Type B pancreatic cell (in vitro differentiated cells): ENCODE measurements at regions not wholly inside any gene's neighbourhood (a gene's known extent, or its start where the extent isn't known, plus 50 kb on each side); places are given as distances from the start of the nearest gene placed in this dataset.

Experiments
- DNase-seq: peaks from one replicate; pipeline ENCODE4 v3.0.0; 2021; ENCODE audit warnings: mixed read lengths; ENCODE audit not compliant: unreplicated experiment; ENCODE audit errors: extremely low spot score
- H3K27ac Mint-ChIP-seq: 2 replicates; pipeline ENCODE4 v1.8.0; 2021; ENCODE audit warnings: mild to moderate bottlenecking, mixed read lengths
- H3K27me3 Mint-ChIP-seq: 2 replicates; pipeline ENCODE4 v1.8.0; 2021; ENCODE audit warnings: mixed read lengths
- H3K36me3 Mint-ChIP-seq: 2 replicates; pipeline ENCODE4 v1.8.0; 2021; ENCODE audit warnings: mixed read lengths
- H3K4me1 Mint-ChIP-seq: one replicate; pipeline ENCODE4 v1.8.0; 2021; ENCODE audit warnings: mixed read lengths; ENCODE audit not compliant: unreplicated experiment
- H3K4me3 Mint-ChIP-seq: 2 replicates; pipeline ENCODE4 v1.8.0; 2021; ENCODE audit warnings: mild to moderate bottlenecking, mixed read lengths
- H3K9me3 Mint-ChIP-seq: 2 replicates; pipeline ENCODE4 v1.8.0; 2021; ENCODE audit warnings: mixed read lengths
- CTCF ChIP-seq: fragments of 200-600 bp; sonication (generic); conservative IDR thresholded peaks from 2 replicates; pipeline ENCODE4 v1.5.0; 2021; ENCODE audit warnings: antibody characterized with exemption, mild to moderate bottlenecking

- no peaks in the 10 kb centered on the region for H3K9me3 Mint-ChIP-seq
- TF ChIP-seq CTCF = no peak
- H3K27ac Mint-ChIP-seq = no peak overlapping the region
- peaks cover 23% of the 10 kb centered on the region for H3K27me3 Mint-ChIP-seq
- DNase-seq = no peak
- no peaks in the 10 kb centered on the region for H3K36me3 Mint-ChIP-seq
- no peak overlapping the region for H3K4me3 Mint-ChIP-seq
- H3K4me1 Mint-ChIP-seq = peaks cover 31% of the 10 kb centered on the region
Measured at GRCh38 chr20:47872341-47872740, 87.1 kb upstream of the SULF2 start.

GRCh38 chr20:47870475-47870874 lies 85.2 kb upstream of the SULF2 start:
- no peaks in the 10 kb centered on the region for H3K36me3 Mint-ChIP-seq
- DNase-seq = no peak
- peaks cover 15% of the 10 kb centered on the region for H3K4me1 Mint-ChIP-seq
- H3K4me3 Mint-ChIP-seq = no peak overlapping the region
- H3K27ac Mint-ChIP-seq = no peak overlapping the region
- H3K9me3 Mint-ChIP-seq = no peaks in the 10 kb centered on the region
- peaks cover 19% of the 10 kb centered on the region for H3K27me3 Mint-ChIP-seq
- no peak for TF ChIP-seq CTCF

GRCh38 chr20:47868744-47869143 lies 83.5 kb upstream of the SULF2 start:
- no peaks in the 10 kb centered on the region for H3K36me3 Mint-ChIP-seq
- TF ChIP-seq CTCF = no peak
- peaks cover 21% of the 10 kb centered on the region for H3K27me3 Mint-ChIP-seq
- DNase-seq = no peak
- peaks cover 7% of the 10 kb centered on the region for H3K4me1 Mint-ChIP-seq
- H3K4me3 Mint-ChIP-seq = no peak overlapping the region
- H3K9me3 Mint-ChIP-seq = no peaks in the 10 kb centered on the region
- H3K27ac Mint-ChIP-seq = no peak overlapping the region

- H3K27ac Mint-ChIP-seq = no peak overlapping the region
- peaks cover 9% of the 10 kb centered on the region for H3K4me1 Mint-ChIP-seq
- no peaks in the 10 kb centered on the region for H3K9me3 Mint-ChIP-seq
- DNase-seq = no peak
- TF ChIP-seq CTCF = no peak
- peaks cover 26% of the 10 kb centered on the region for H3K27me3 Mint-ChIP-seq
- H3K36me3 Mint-ChIP-seq = no peaks in the 10 kb centered on the region
- no peak overlapping the region for H3K4me3 Mint-ChIP-seq
Measured at GRCh38 chr20:47868236-47868635, 83.0 kb upstream of the SULF2 start.

GRCh38 chr20:47867831-47868230 lies 82.5 kb upstream of the SULF2 start:
- no peak for TF ChIP-seq CTCF
- H3K4me3 Mint-ChIP-seq = no peak overlapping the region
- H3K27me3 Mint-ChIP-seq = peaks cover 28% of the 10 kb centered on the region
- H3K36me3 Mint-ChIP-seq = no peaks in the 10 kb centered on the region
- no peaks in the 10 kb centered on the region for H3K9me3 Mint-ChIP-seq
- no peak for DNase-seq
- H3K4me1 Mint-ChIP-seq = peaks cover 13% of the 10 kb centered on the region
- H3K27ac Mint-ChIP-seq = no peak overlapping the region

GRCh38 chr20:47866480-47866879 lies 81.2 kb upstream of the SULF2 start:
- peaks cover 22% of the 10 kb centered on the region for H3K27me3 Mint-ChIP-seq

More at GRCh38 chr20:47866480-47866879, 81.2 kb upstream of the SULF2 start:
- no peak overlapping the region for H3K4me3 Mint-ChIP-seq
- no peak overlapping the region for H3K27ac Mint-ChIP-seq
- no peaks in the 10 kb centered on the region for H3K36me3 Mint-ChIP-seq
- H3K4me1 Mint-ChIP-seq = peaks cover 7% of the 10 kb centered on the region
- no peaks in the 10 kb centered on the region for H3K9me3 Mint-ChIP-seq
- no peak for DNase-seq
- no peak for TF ChIP-seq CTCF
